HUES64 (cell line): ENCODE measurements at regions not wholly inside any gene's neighbourhood (a gene's known extent, or its start where the extent isn't known, plus 50 kb on each side); places are given as distances from the start of the nearest gene placed in this dataset.
"Not testable (repeated sequence)": the region's sequence is repeated elsewhere in the genome, so short reads cannot be mapped to it uniquely, and the experiment has no call there.

Experiments
- H3K27ac ChIP-seq: 2 replicates; pipeline ENCODE4 v1.7.0; 2013; ENCODE audit warnings: low read depth, low read length, inconsistent platforms
- H3K27me3 ChIP-seq: 2 replicates; pipeline ENCODE4 v1.6.1; 2013; ENCODE audit warnings: mild to moderate bottlenecking, low read length; ENCODE audit not compliant: insufficient read depth
- H3K36me3 ChIP-seq: 2 replicates; pipeline ENCODE4 v1.6.1; 2013; ENCODE audit warnings: mild to moderate bottlenecking, low read length; ENCODE audit not compliant: insufficient read depth
- H3K4me1 ChIP-seq: 2 replicates; pipeline ENCODE4 v1.6.1; 2013; ENCODE audit warnings: mild to moderate bottlenecking, low read length, moderate library complexity; ENCODE audit not compliant: insufficient read depth
- H3K4me3 ChIP-seq: 2 replicates; pipeline ENCODE4 v1.5.1; 2013; ENCODE audit warnings: mild to moderate bottlenecking, low read length, moderate library complexity
- H3K9ac ChIP-seq: 2 replicates; pipeline ENCODE4 v1.6.1; 2013; ENCODE audit warnings: mild to moderate bottlenecking, low read depth, low read length
- H3K9me3 ChIP-seq: 2 replicates; pipeline ENCODE4 v1.6.1; 2013; ENCODE audit warnings: low read depth, low read length; ENCODE audit not compliant: insufficient read depth
- WGBS: fragments of 150-250, 120-280 bp; methylation state at CpG from one replicate; pipeline ENCODE4 v1.1.7; 2013; ENCODE audit warnings: missing lambda C conversion rate; 5-methylcytosine and 5-hydroxymethylcytosine counted together

GRCh38 chr7:149579365-149579764 lies 81.8 kb upstream of the ZNF746 start:
- 95% methylated on average over 19 of the region's 19 CpGs for WGBS
- peaks cover 42% of the 10 kb centered on the region for H3K36me3 ChIP-seq

GRCh38 chr7:149574428-149574827 lies 76.8 kb upstream of the ZNF746 start:
- not testable (repeated sequence) for H3K27me3 ChIP-seq, H3K27ac ChIP-seq, H3K4me3 ChIP-seq, H3K36me3 ChIP-seq, H3K9ac ChIP-seq, H3K4me1 ChIP-seq
- H3K9me3 ChIP-seq: peaks cover 42% of the 10 kb centered on the region
- WGBS: 100% methylated on average over 1 of the region's 2 CpGs

More at GRCh38 chr7:149579365-149579764, 81.8 kb upstream of the ZNF746 start:
- not testable (repeated sequence) for H3K4me1 ChIP-seq, H3K27me3 ChIP-seq, H3K27ac ChIP-seq, H3K9ac ChIP-seq, H3K4me3 ChIP-seq
- peaks cover 56% of the 10 kb centered on the region for H3K9me3 ChIP-seq

GRCh38 chr7:149573519-149573918 lies 75.9 kb upstream of the ZNF746 start:
- Histone ChIP-seq H3K36me3 (peaks cover 5% of the 10 kb centered on the region; the same call in 1 of the 2 replicates), H3K4me1 (no peaks in the 10 kb centered on the region), H3K27me3 (no peaks in the 10 kb centered on the region), H3K9ac (no peak overlapping the region), H3K9me3 (peaks cover 41% of the 10 kb centered on the region), H3K4me3 (no peak overlapping the region), H3K27ac (no peak overlapping the region)
- WGBS: 95% methylated on average over 3 of the region's 3 CpGs

- not testable (repeated sequence) for H3K36me3 ChIP-seq, H3K4me1 ChIP-seq, H3K9ac ChIP-seq, H3K27ac ChIP-seq, H3K27me3 ChIP-seq, H3K4me3 ChIP-seq
- H3K9me3 ChIP-seq: peaks cover 37% of the 10 kb centered on the region
- 97% methylated on average over 6 of the region's 8 CpGs for WGBS
These were observed 75.3 kb upstream of the ZNF746 start for GRCh38 chr7:149572920-149573319.

- Histone ChIP-seq H3K36me3 (peaks cover 18% of the 10 kb centered on the region), H3K27me3 (no peaks in the 10 kb centered on the region), H3K4me1 (no peaks in the 10 kb centered on the region), H3K27ac (no peak overlapping the region), H3K4me3 (no peak overlapping the region), H3K9me3 (peaks cover 33% of the 10 kb centered on the region), H3K9ac (no peak overlapping the region)
- 95% methylated on average over 11 of the region's 11 CpGs for WGBS
These were observed 73.2 kb upstream of the ZNF746 start for GRCh38 chr7:149570784-149571183.

- H3K4me1 ChIP-seq: no peaks in the 10 kb centered on the region
These were observed 72.3 kb upstream of the ZNF746 start for GRCh38 chr7:149569726-149570422.

GRCh38 chr7:149569025-149569725 lies 71.6 kb upstream of the ZNF746 start:
- Histone ChIP-seq H3K27me3 (no peaks in the 10 kb centered on the region), H3K9me3 (peaks cover 33% of the 10 kb centered on the region), H3K4me3 (no peak overlapping the region), H3K4me1 (no peaks in the 10 kb centered on the region), H3K27ac (no peak overlapping the region), H3K36me3 (peaks cover 18% of the 10 kb centered on the region), H3K9ac (no peak overlapping the region)
- 93% methylated on average over 6 of the region's 6 CpGs for WGBS

More at GRCh38 chr7:149569726-149570422, 72.3 kb upstream of the ZNF746 start:
- no peak overlapping the region for H3K9ac ChIP-seq
- H3K36me3 ChIP-seq: peaks cover 18% of the 10 kb centered on the region
- H3K27ac ChIP-seq: no peak overlapping the region
- no peaks in the 10 kb centered on the region for H3K27me3 ChIP-seq
- 99% methylated on average over 10 of the region's 12 CpGs for WGBS
- H3K9me3 ChIP-seq: peaks cover 33% of the 10 kb centered on the region
- H3K4me3 ChIP-seq: no peak overlapping the region

GRCh38 chr7:149568218-149568617 lies 70.6 kb upstream of the ZNF746 start:
- 93% methylated on average over 5 of the region's 5 CpGs for WGBS
- H3K36me3 ChIP-seq: peaks cover 18% of the 10 kb centered on the region
- H3K9ac ChIP-seq: no peak overlapping the region

GRCh38 chr7:149566103-149566502 lies 68.5 kb upstream of the ZNF746 start:
- peaks cover 18% of the 10 kb centered on the region for H3K36me3 ChIP-seq
- H3K4me3 ChIP-seq: no peak overlapping the region

More at GRCh38 chr7:149568218-149568617, 70.6 kb upstream of the ZNF746 start:
- peaks cover 28% of the 10 kb centered on the region for H3K9me3 ChIP-seq
- no peaks in the 10 kb centered on the region for H3K4me1 ChIP-seq
- no peak overlapping the region for H3K27ac ChIP-seq
- H3K4me3 ChIP-seq: no peak overlapping the region
- H3K27me3 ChIP-seq: no peaks in the 10 kb centered on the region

GRCh38 chr7:149565096-149565382 lies 67.4 kb upstream of the ZNF746 start:
- Histone ChIP-seq H3K27ac (no peak overlapping the region), H3K9ac (no peak overlapping the region), H3K4me1 (no peaks in the 10 kb centered on the region), H3K36me3 (peaks cover 18% of the 10 kb centered on the region), H3K9me3 (peaks cover 10% of the 10 kb centered on the region), H3K4me3 (no peak overlapping the region), H3K27me3 (no peaks in the 10 kb centered on the region)
- WGBS: 100% methylated on average over 1 of the region's 1 CpG

More at GRCh38 chr7:149566103-149566502, 68.5 kb upstream of the ZNF746 start:
- Histone ChIP-seq H3K27me3 (no peaks in the 10 kb centered on the region), H3K4me1 (no peaks in the 10 kb centered on the region), H3K9ac (no peak overlapping the region), H3K27ac (no peak overlapping the region), H3K9me3 (peaks cover 17% of the 10 kb centered on the region)
- WGBS: 95% methylated on average over 3 of the region's 3 CpGs

GRCh38 chr7:149564340-149565095 lies 66.9 kb upstream of the ZNF746 start:
- H3K36me3 ChIP-seq: peaks cover 18% of the 10 kb centered on the region
- H3K9ac ChIP-seq: no peak overlapping the region
- no peaks in the 10 kb centered on the region for H3K4me1 ChIP-seq
- peaks cover 9% of the 10 kb centered on the region for H3K9me3 ChIP-seq
- H3K4me3 ChIP-seq: no peak overlapping the region
- H3K27ac ChIP-seq: no peak overlapping the region
- no peaks in the 10 kb centered on the region for H3K27me3 ChIP-seq
- 96% methylated on average over 4 of the region's 4 CpGs for WGBS
